ENCODE measurements at regions not wholly inside any gene's neighbourhood (a gene's known extent, or its start where the extent isn't known, plus 50 kb on each side); places are given as distances from the start of the nearest gene placed in this dataset.

- Histone ChIP-seq H3K4me3 (ENCODE audit: low read length) (no peak overlapping the region), H3K9me3 (ENCODE audit: control insufficient read depth, insufficient read depth, low read length) (no peaks in the 10 kb centered on the region), H3K36me3 (ENCODE audit: control insufficient read depth, insufficient read depth, low read length) (no peaks in the 10 kb centered on the region), H3K27me3 (ENCODE audit: control insufficient read depth, insufficient read depth, low read length) (no peaks in the 10 kb centered on the region), H3K4me1 (ENCODE audit: control insufficient read depth, insufficient read depth, low read length) (no peaks in the 10 kb centered on the region), H3K27ac (ENCODE audit: low read length) (no peak overlapping the region)
- intact Hi-C loops (cut with micrococcal nuclease) = no loop called here
- H3K27ac Mint-ChIP-seq = no peak overlapping the region
- H3K9me3 Mint-ChIP-seq = peaks cover 2 to 4% of the 10 kb centered on the region in 2 donors
- H3K4me3 Mint-ChIP-seq = no peak overlapping the region
- no CpG with 5 or more reads among the region's 5 CpGs for WGBS (ENCODE audit: insufficient coverage)
- H3K36me3 Mint-ChIP-seq = no peaks in the 10 kb centered on the region
- H3K4me1 Mint-ChIP-seq = no peaks in the 10 kb centered on the region
- H3K27me3 Mint-ChIP-seq (ENCODE audit: low read depth in 2 of 2) = no peaks in the 10 kb centered on the region
- ATAC-seq = no peak
- DNase-seq = no peak
- TF ChIP-seq CTCF (IDR thresholded peaks at IDR 0.05) = no peak
Observed at GRCh38 chr5:164357395-164358033, 852.1 kb downstream of the MAT2B start.

DNA sequence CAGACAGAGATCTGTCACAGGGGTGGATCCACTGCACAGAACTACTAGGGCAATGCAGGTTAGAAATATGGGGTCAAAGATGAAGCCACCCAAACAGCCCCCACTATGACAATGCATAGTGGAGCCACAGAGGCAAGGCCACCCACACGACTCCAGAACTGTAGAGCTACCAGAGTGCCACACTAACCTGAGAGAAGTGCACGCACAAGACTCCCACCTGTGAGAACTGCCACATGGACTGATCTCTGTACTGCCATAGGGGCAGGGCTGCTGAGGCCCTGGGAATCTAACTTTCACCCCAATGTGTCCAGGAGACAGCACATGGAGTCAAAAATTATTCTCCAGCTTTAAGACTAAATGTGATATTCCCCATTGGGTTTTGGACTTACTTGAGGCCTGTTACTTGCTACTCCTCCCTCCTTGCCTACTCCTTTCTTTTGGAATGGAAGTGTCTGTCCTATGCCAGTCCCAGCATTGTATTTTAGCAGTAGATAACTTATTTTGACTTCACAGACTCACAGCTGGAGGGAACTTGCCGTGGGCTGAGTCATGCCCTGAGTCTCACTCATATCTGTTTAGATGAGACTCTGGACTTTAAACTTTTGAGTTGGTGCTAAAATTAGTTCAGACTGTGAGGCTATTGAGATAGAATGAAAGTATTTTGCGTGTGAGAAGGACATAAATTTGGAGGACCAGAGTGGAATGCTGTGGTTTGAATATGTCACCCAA is 853.3 kb downstream of the MAT2B start:
- Histone ChIP-seq H3K4me3 (ENCODE audit: low read length) (no peak overlapping the region), H3K27ac (ENCODE audit: low read length) (no peak overlapping the region)
- WGBS (ENCODE audit: insufficient coverage) = 61% methylated on average over 4 of the region's 4 CpGs

DNA sequence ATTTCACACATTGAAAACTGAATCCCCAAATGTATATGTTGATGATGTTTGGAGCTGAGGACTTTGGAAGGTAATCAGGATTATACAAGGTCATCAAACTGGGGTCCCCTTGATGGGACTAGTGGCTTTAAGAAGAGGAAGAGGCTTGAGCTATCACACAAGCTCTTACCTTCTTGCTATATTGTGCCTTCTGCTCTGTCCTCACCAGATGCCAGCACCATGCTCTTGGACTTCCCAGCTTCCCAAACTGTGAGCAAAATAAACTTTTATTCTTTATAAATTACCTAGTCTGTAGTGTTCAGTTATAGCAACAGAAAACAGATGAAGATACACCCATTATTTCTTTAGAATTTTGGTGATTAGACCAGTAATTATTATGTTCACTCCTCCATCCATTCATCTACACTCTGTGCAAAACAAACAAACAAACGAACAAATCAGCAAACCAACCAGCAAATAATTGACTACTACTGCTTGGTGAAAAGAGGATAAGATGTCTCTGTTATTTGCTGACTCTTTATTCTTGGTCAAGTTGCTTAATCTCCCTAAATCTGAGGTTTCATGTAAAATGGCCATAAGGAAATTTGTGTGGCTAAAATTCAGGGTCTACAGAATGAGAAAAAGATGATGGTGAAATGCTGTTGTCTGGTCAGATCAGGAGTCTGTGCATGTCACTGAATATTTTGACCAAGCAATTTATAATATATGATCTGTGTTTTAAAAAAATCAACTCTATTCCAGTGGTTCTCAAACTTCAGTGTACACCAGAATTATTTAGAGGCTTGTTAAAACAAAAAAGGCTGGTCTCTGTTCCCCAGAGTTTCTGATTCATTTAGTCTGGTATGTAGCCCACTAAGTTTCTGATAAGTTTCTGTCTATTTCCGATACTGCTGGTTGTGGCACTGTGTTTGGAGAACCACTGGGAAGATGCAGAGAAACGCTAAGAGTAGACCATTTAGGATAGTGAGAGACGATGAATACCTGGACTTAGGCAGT is 854.1 kb downstream of the MAT2B start:
- Mint-ChIP-seq H3K36me3 (no peaks in the 10 kb centered on the region), H3K27ac (no peak overlapping the region), H3K4me3 (no peak overlapping the region), H3K27me3 (ENCODE audit: low read depth in 2 of 2) (no peaks in the 10 kb centered on the region), H3K4me1 (no peaks in the 10 kb centered on the region), H3K9me3 (peaks cover 2 to 4% of the 10 kb centered on the region in 2 donors)
- WGBS (ENCODE audit: insufficient coverage) = 84% methylated on average over 3 of the region's 4 CpGs
- no peak for ATAC-seq
- intact Hi-C loops (cut with micrococcal nuclease) = no loop called here
- no peak for DNase-seq
- H3K9me3 ChIP-seq (ENCODE audit: control insufficient read depth, insufficient read depth, low read length) = no peaks in the 10 kb centered on the region
- no peaks in the 10 kb centered on the region for H3K4me1 ChIP-seq (ENCODE audit: control insufficient read depth, insufficient read depth, low read length)
- H3K36me3 ChIP-seq (ENCODE audit: control insufficient read depth, insufficient read depth, low read length) = no peaks in the 10 kb centered on the region
- H3K27me3 ChIP-seq (ENCODE audit: control insufficient read depth, insufficient read depth, low read length) = no peaks in the 10 kb centered on the region
- no peak overlapping the region for H3K27ac ChIP-seq (ENCODE audit: low read length)
- no peak overlapping the region for H3K4me3 ChIP-seq (ENCODE audit: low read length)
- TF ChIP-seq CTCF (IDR thresholded peaks at IDR 0.05) = no peak

More for the DNA sequence above, 853.3 kb downstream of the MAT2B start:
- no peak for TF ChIP-seq CTCF (IDR thresholded peaks at IDR 0.05)
- Mint-ChIP-seq H3K27ac (no peak overlapping the region), H3K4me1 (no peaks in the 10 kb centered on the region), H3K36me3 (no peaks in the 10 kb centered on the region), H3K4me3 (no peak overlapping the region), H3K27me3 (ENCODE audit: low read depth in 2 of 2) (no peaks in the 10 kb centered on the region), H3K9me3 (peaks cover 2 to 4% of the 10 kb centered on the region in 2 donors)
- ATAC-seq = no peak
- no peaks in the 10 kb centered on the region for H3K4me1 ChIP-seq (ENCODE audit: control insufficient read depth, insufficient read depth, low read length)
- no peaks in the 10 kb centered on the region for H3K27me3 ChIP-seq (ENCODE audit: control insufficient read depth, insufficient read depth, low read length)
- no peaks in the 10 kb centered on the region for H3K36me3 ChIP-seq (ENCODE audit: control insufficient read depth, insufficient read depth, low read length)
- intact Hi-C loops (cut with micrococcal nuclease) = no loop called here
- H3K9me3 ChIP-seq (ENCODE audit: control insufficient read depth, insufficient read depth, low read length) = no peaks in the 10 kb centered on the region
- no peak for DNase-seq

All from natural killer cell (primary cell).